Heart right ventricle (tissue), 16 donors: ENCODE measurements at regions not wholly inside any gene's neighbourhood (a gene's known extent, or its start where the extent isn't known, plus 50 kb on each side); places are given as distances from the start of the nearest gene placed in this dataset.

Source experiments
- ATAC-seq, 8 donors: fragments of 200-7000 bp; cut with Tn5 transposase; one replicate each; pipeline ENCODE4 v1.9.1; 2020; ENCODE audit warnings: mild to moderate bottlenecking in 8 of 8, moderate library complexity in 8 of 8, moderate number of reproducible peaks in 1 of 8
- DNase-seq, 2 donors: peaks; one replicate each; pipeline ENCODE4 v3.0.0-alpha.2; 2020
- H3K27ac ChIP-seq, 10 donors: fragments of 200-600 bp; sonication (generic) in 2 of 10; one replicate each; pipeline versions ENCODE4 v1.5.0 to v1.8.0; 2020 to 2022; ENCODE audit warnings: mild to moderate bottlenecking in 3 of 10
- H3K27me3 ChIP-seq, 7 donors: fragments of 200-600 bp; one replicate each; pipeline ENCODE4 v1.8.0; 2021 to 2022; ENCODE audit warnings: mild to moderate bottlenecking in 2 of 7
- H3K36me3 ChIP-seq, 9 donors: fragments of 200-600 bp; sonication (generic) in 1 of 9; one replicate each; pipeline versions ENCODE4 v1.5.0 to v1.8.0; 2020 to 2022; ENCODE audit warnings: mild to moderate bottlenecking in 2 of 9
- H3K4me1 ChIP-seq, 9 donors: fragments of 200-600 bp; sonication (generic) in 1 of 9; one replicate each; pipeline versions ENCODE4 v1.5.0 to v1.8.0; 2020 to 2022; ENCODE audit warnings: mild to moderate bottlenecking in 4 of 9
- H3K4me3 ChIP-seq, 10 donors: fragments of 200-600 bp; sonication (generic) in 2 of 10; one replicate each; pipeline versions ENCODE4 v1.5.0 to v1.8.0; 2020 to 2022; ENCODE audit warnings: mild to moderate bottlenecking in 7 of 10, moderate library complexity in 2 of 10
- H3K9me3 ChIP-seq, 11 donors: fragments of 200-600 bp in 10 of 11; sonication (generic) in 2 of 11; one replicate each; pipeline versions ENCODE4 v1.5.0 to v1.8.0; 2013 to 2022; ENCODE audit warnings: mild to moderate bottlenecking in 2 of 11, control low read depth in 1 of 11, moderate library complexity in 1 of 11
- WGBS, 2 donors: extraction: QIAGEN DNeasy Blood & Tissue Kit; methylation state at CpG; one replicate each; pipeline ENCODE4 v1.1.7; 2013; ENCODE audit warnings: inconsistent platforms in 1 of 2; 5-methylcytosine and 5-hydroxymethylcytosine counted together
- intact Hi-C, 10 donors: fragments of 100-400 bp; cut with DNase I; formaldehyde crosslinking; loops; one replicate each; pipeline versions ENCODE4 v1.11.1 to v1.14.2; 2022
- TF ChIP-seq, protein P1 (sequence below), 9 donors: fragments of 200-600 bp; sonication (generic) in 2 of 9; IDR thresholded peaks; one replicate each; pipeline versions ENCODE4 v1.5.0 to v1.8.0; 2021 to 2022; ENCODE audit warnings: antibody characterized with exemption in 9 of 9, mild to moderate bottlenecking in 5 of 9, moderate library complexity in 1 of 9
- donor health status: Arrhythmogenic right ventricular cardiomyopathy.
- donor health status: ischemic (EF 13 %, LVEDD 7.1; RV severe dilation, severe dysfunction).
- donor health status: healthy with polysubstance abuse.
- donor health status: DM: no; HTN: yes; CAD: no.
- donor health status: DM: no; HTN: no; CAD: no.
- donor health status: ischemic (EF 25% LVEDD 6.9; RV normal size, moderate dysfunction).
- donor health status: ischemic (EF 25% LVEDD 5.7; RV mildly dilated, moderate dysfunction).
- donor health status: healthy.
- donor health status: DM: yes; HTN: yes; CAD: no.
- donor health status: Ischemic cardiomyopathy.
- donor health status: ischemic (EF 35%, LVEDD 5.7; RV mildly dilated, moderate dysfunction).
- donor health status: nonischemic (EF 11% LVEDD 7.7; RV severe dilation, severe dysfunction).
- donor health status: DM: yes; HTN: yes; CAD: no.
- donor health status: PGD.
- donor health status: ischemic (EF 29% LVEDD 5.4; RV normal size, mild dysfunction).
- donor health status: nonischemic (EF 23%, LVEDD 6.1; RV moderate dilation, normal function).

DNA sequence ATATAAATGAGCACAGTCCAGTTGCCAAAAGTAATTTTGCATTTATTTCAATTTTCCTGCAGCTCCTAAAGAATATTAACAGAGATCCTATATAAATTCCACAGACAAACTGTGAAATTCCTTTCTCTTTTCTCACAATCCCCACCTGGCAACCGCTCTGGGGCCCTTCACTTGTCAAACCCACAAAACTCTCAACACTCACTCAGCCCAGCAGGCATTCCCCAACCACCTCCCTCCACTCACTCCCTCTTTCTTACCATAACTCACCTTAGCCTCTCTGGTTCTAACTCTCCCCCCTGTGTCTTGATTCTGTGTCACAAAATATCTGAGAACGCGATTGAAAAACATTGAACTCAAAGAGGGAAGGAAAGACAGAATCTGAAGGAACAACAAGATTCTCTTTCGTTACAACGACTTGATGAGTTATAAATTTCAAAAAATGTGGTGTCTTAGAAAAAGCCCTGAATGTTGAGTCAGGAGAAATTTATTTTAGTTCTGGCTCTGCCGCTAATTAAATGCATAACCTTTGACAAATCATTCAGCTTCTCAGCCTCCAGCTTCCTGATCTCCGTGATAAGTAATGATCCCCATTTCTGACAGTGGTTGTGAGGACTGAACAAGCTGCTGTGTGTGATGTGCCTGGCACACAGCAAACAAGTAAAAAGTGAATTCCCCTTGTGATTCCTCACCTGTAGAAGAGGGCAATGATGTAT is 87.9 kb downstream of the UNC5CL start:
- Histone ChIP-seq H3K36me3 (no peaks in the 10 kb centered on the region), H3K4me1 (no peaks in the 10 kb centered on the region), H3K27ac (no peak overlapping the region), H3K9me3 (no peaks in the 10 kb centered on the region), H3K4me3 (no peak overlapping the region), H3K27me3 (peaks cover 0 to 8% (median 0%) of the 10 kb centered on the region in 7 donors)
- TF ChIP-seq, protein P1, sequence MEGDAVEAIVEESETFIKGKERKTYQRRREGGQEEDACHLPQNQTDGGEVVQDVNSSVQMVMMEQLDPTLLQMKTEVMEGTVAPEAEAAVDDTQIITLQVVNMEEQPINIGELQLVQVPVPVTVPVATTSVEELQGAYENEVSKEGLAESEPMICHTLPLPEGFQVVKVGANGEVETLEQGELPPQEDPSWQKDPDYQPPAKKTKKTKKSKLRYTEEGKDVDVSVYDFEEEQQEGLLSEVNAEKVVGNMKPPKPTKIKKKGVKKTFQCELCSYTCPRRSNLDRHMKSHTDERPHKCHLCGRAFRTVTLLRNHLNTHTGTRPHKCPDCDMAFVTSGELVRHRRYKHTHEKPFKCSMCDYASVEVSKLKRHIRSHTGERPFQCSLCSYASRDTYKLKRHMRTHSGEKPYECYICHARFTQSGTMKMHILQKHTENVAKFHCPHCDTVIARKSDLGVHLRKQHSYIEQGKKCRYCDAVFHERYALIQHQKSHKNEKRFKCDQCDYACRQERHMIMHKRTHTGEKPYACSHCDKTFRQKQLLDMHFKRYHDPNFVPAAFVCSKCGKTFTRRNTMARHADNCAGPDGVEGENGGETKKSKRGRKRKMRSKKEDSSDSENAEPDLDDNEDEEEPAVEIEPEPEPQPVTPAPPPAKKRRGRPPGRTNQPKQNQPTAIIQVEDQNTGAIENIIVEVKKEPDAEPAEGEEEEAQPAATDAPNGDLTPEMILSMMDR (IDR thresholded peaks at IDR 0.05), result no peak
- ATAC-seq, result no peak
- 61 to 72% methylated on average over 7 of the region's 7 CpGs for WGBS, 2 donors
- DNase-seq, result no peak
- intact Hi-C loops, result no loop called here

DNA sequence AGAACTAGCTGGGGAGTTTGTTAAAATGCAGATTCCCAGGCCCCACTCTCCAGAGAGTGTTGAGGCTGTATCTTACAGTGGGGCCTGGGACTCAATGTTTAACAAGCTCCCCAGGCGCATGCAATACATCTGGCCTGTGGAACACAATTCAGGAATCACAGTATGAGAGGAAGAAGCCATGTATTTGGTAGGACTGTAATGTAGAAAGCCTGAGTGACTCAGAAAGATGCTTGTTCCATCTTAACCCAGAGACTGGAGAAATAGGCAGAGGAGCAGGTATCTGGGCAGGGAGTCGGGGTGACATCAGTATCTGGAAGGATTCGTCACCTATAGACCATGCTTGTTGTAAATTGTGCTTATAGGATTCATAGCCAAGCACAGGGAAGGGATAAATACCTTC is 90.5 kb downstream of the UNC5CL start:
- ATAC-seq (no peak), DNase-seq (no peak)
- Histone ChIP-seq H3K9me3 (no peaks in the 10 kb centered on the region), H3K4me3 (no peak overlapping the region), H3K27ac (no peak overlapping the region), H3K4me1 (no peaks in the 10 kb centered on the region), H3K36me3 (no peaks in the 10 kb centered on the region), H3K27me3 (peaks cover 0 to 8% (median 0%) of the 10 kb centered on the region in 7 donors)
- TF ChIP-seq, protein P1 (IDR thresholded peaks at IDR 0.05), result no peak
- WGBS, 2 donors, result 84 to 91% methylated on average over 3 of the region's 3 CpGs
- intact Hi-C loops, result no loop called here

DNA sequence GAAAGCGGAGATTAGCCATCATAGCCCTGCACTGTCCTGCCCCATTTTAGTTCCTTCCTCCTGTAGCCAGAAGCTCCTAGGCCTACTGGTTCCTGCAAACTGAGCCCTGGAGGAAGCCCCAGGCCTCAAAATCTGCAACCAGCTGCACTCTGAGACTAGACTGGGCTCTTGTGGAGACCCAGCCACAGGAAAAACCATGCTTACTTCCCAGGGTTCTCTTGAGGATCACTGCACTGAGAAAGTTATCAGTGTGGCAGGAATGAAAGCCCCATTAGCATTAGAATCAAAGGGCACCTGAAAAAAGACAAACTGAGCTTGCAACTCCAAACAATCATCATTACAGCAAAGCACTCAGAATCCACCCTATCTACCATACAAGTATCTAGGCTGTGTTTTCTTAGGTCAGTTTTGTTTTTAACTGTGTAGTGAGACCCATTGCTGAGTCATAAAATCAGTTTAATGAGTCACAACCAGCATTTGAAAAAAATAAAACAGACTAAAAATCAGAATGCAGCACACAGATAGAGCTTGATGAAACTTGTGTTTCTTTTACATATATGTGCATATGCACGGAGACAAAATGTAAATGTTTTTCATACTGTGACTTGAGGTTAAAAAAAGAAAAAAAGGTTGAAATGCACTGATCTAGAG is 91.0 kb downstream of the UNC5CL start:
- WGBS, 2 donors, result 92 to 94% methylated on average over 2 of the region's 2 CpGs
- intact Hi-C loops, result no loop called here
- ATAC-seq (no peak), DNase-seq (no peak)
- no peaks in the 10 kb centered on the region for H3K36me3 ChIP-seq
- H3K4me3 ChIP-seq, result no peak overlapping the region
- no peak overlapping the region for H3K27ac ChIP-seq
- no peaks in the 10 kb centered on the region for H3K9me3 ChIP-seq
- peaks cover 0 to 8% (median 0%) of the 10 kb centered on the region in 7 donors for H3K27me3 ChIP-seq
- H3K4me1 ChIP-seq, result no peaks in the 10 kb centered on the region
- TF ChIP-seq, protein P1 (IDR thresholded peaks at IDR 0.05), result no peak

DNA sequence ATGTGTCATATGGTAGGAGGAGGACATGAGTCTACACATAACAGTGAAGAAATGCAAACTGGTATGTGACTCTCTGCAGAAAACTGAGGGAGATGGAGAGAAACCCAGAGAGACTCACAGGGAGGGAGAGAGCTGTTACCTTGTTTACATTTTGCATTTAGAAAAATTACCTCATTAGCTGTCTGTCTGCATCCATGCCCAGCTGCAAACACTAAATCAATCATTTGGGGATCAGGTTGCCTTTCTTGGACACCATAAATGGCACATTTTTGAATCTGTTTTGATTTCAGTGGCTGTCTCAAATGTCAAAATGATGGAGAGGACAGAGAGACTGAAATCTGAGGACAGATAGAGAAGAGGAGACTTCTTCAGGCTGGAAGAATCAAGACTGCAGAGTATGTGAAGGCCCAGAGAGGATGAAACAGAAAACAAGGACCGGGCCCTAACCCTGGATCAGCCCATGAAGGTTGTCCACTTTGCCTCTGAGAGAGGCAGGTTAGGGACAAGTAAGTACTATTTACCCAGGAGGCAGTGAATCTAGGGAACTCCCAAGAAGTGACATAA is 92.2 kb downstream of the UNC5CL start:
- Histone ChIP-seq H3K27me3 (peaks cover 0 to 8% (median 0%) of the 10 kb centered on the region in 7 donors), H3K27ac (no peak overlapping the region), H3K4me3 (no peak overlapping the region), H3K36me3 (no peaks in the 10 kb centered on the region), H3K4me1 (no peaks in the 10 kb centered on the region), H3K9me3 (peaks cover 0 to 4% (median 0%) of the 10 kb centered on the region in 11 donors)
- ATAC-seq (no peak), DNase-seq (no peak)
- intact Hi-C loops, result no loop called here
- TF ChIP-seq, protein P1 (IDR thresholded peaks at IDR 0.05), result no peak
- 96 to 100% methylated on average over 1 of the region's 1 CpG for WGBS, 2 donors
